GM18909 (cell line): ENCODE measurements at regions not wholly inside any gene's neighbourhood (a gene's known extent, or its start where the extent isn't known, plus 50 kb on each side); places are given as distances from the start of the nearest gene placed in this dataset.

ENCODE experiments used
- ATAC-seq: cut with Tn5 transposase; IDR thresholded peaks from one replicate; pipeline ENCODE4 v1.9.1; 2021; ENCODE audit warnings: mild to moderate bottlenecking; ENCODE audit not compliant: unreplicated experiment, poor library complexity

DNA sequence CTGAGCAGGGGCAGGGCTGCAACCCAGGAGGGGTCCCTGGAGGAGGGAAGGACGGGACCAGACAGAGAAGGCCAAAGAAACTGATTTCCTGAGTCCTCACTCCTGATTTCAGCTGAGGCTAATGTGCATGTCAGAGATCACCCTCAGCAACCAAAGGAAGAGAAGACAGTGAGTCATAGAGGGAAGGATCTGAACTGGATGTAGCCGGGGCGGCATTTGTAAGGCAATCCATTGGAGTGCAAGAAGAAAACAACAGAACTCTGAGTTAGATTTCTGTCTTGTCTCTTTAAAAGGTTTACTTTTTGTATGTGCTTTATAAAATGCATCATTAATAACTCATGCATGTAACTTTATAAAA lies 105.3 kb upstream of the AGBL1 start:
- ATAC-seq: no peak

DNA sequence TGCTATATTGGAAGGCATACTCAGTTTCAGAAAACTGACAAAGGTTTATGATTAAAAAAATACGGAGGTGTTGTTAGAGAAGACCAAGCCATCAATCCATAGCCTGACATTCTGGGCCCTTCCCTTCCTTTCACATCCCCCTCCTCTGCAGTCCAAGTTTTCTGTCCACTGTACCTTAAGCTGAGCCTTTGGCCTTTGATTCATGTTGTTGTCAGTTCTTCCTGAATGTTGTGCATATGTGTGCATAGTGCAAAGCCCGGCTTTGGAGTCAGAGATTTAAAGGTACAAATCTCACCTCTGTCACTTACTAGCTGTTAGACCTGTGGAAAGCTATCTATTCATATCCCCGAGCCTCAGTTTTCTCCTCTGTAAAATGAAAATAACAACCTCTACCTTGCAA lies 104.9 kb upstream of the AGBL1 start:
- ATAC-seq: no peak

DNA sequence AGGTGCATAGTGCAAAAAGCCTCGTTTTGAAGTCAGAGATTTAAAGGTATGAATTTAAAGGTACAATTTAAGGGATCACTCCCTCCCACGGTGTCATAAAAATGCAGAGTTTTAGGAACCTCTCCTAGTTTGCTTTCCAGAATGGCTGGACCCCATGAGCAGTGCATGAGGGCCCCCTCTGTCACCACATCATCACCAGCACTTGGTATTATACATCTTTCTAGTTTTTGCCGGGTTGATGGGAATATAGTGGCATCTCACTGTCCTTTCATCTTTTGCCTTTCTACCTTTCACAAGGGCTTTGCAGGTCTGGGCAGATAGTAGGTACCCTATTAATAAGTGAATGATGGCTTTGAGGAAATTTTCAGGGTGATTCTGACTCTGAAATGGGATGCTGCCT lies 103.6 kb upstream of the AGBL1 start:
- no peak for ATAC-seq

DNA sequence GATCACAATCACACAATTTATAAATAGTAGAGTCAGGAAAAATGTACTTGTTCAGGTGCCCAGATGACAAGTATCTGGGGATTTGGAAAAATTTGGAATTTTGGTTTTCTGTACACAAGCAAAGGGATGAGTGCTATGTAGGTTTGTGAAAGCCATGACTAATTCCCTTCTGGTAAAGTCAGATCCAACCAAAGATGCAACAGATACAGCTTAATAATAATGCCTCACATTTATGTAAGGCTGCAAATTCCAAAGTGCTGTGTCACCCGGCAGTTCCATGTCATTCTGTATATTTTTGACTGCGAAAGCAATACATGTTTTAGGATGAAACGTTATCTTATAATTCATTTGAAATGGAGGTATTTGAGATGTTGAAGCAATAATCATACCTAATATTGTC lies 102.7 kb upstream of the AGBL1 start:
- no peak for ATAC-seq

DNA sequence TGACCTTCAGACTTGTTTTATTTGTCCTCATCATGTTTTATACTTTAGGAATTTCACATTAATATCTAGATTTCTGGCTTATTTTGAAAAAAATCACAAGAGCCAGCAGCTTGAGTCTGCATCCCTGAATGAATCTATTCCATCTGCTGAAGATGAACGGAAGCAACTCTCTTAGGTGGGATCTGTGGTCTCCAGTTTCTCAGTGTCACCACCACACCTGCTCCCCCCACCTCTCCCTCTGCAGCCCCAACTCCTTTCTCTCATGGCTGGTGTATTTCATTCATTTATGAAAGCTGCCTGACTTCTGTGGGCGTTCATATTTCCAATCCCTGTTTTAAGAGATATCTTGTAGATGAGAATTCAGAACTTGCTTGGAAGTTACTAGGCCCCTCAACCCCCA lies 102.1 kb upstream of the AGBL1 start:
- no peak for ATAC-seq

DNA sequence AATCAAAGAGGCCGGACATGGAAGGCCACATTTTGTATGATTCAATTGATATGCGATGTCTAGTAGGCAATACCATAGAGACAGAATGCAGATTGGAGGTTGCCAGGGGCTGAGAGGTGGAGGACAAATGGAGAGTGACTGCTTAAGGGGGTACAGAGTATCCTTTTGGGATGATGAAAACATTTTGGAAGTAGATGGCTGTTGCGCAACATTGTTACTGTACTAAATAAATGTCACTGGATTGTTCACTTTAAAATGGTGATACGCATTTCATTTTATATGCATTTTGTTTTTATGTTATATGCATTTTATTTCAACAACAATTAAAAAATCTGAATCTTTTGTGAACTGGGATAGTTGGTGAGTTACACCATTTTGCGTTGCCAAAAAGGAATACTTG lies 99.7 kb upstream of the AGBL1 start:
- no peak for ATAC-seq

DNA sequence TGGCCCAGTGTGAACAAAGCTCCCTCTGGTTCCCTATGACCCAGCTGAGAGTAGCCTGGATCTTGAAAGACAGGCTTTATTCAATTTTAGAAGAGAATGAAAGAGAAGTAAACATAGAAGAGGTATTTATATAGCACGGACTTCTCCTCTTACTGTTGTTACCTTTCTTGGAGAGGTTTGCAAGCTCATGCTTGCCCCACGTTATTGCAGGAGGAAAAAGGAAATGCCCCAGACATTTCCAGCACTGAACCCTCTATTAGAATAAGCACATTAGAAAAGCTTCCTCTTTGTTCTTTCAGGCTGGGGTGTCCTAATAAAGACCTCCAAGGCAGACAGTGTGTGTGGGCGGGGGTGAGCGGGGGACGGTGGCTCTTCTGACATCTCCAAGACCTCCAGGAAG lies 98.7 kb upstream of the AGBL1 start:
- ATAC-seq: no peak

DNA sequence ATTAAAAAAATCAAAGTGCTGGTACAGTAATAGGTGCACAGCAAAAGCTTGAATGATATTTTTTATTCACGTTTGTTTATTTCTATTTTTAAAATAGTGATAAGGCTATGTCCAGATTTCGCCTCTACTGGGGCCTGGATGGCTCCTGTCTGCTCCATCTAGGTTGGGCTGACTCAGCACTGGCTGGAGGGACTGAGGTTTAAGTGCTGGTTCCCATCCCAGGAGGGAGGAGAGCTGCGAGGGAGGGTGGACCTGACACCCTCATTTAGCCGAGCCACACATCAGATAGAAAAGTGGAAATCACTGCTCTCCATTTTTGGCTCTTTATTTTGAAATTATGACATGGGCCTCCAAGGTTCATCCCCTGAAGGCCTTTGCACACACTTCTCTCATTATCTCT lies 95.4 kb upstream of the AGBL1 start:
- no peak for ATAC-seq

DNA sequence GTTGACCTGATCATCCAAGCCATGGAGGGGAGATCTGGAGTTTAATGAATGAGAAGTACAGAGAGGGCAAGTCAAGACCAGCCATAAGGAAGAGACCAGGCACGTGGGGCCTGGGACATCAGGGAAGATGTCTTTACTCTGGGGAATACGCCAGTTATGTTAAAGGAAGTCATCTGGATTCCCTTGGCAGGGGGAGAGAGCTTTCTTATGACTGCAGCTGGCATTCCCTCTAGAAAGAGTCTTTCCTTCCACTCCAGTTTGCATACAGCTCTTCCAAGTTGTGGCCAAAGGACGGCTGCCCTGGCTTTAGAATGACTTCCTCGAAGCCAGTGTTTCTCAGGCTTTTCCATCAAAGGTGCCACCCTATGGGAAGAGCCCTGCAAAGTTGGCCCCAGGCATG lies 93.6 kb upstream of the AGBL1 start:
- ATAC-seq: no peak

DNA sequence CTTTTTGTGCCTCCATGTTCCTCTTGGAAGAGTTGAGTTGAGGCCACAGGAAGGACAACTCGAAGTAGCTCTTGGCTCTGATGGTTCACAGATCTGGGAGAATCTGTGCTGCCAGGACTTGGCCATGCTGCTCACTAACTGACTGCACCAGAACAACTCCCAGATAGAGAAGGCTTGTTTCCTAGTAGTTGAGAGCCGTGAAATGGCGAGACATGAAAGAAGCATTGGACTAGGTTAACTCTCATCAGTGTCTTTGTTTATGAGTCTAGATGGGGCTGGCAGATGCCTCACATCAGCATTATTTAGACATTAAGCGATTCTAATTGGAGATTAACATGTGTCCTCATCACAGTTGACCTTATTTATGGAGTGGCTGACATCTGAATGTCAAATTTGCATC lies 92.9 kb upstream of the AGBL1 start:
- ATAC-seq: no peak

DNA sequence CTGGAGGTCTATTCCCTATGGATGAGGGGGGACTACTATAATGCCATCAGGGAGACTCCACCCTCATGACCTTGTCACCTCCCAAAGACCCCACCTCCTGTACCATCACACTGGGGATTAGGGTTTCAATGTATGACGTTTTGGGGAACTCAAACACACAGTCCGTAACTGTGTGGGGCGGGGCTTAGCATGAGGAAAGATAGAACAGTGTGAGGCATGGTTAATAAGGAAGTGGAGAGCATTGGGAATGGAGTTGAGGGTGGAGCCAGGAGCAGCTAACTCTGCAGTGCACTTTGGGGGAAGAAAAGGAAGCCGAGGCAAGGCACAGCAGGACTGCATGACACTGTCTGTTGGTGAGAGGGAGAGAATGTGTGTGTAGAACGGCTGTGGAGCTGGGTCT lies 90.9 kb upstream of the AGBL1 start:
- ATAC-seq: no peak

DNA sequence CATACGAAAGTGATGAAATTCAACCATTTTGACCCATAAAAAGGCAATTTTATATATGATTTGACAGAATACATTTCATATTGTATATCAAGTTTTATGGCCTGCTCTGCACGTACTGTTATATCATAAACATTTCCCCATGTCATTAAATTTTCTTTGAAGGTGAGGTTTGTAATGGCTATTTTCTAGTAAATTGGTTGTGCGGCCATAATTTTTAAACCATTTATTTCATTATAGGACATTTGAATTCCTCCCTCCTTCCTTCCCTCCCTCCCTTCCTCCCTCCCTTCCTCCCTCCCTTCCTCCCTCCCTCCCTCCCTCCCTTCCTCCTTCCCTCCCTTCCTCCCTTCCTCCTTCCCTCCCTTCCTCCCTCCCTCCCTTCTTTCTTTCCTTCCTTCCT lies 87.4 kb upstream of the AGBL1 start:
- no peak for ATAC-seq

DNA sequence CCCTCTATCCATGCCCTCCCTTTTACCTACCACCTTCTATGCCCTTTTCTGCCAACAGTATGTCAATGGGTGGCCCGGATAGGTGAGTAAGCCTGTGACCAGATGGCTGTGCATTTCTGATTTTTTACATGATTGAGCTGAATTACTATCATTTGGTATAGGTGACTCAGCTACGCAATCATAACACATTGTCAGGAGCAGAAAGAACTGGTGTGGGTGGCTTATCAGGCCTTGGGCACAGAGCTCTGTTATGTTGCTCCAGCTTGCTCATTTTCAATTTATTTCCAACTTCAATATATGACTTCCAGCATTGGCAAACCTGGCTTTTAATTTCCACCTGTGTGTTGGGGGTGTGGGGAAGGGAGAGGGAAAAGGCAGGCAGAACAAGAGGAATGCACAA lies 86.6 kb upstream of the AGBL1 start:
- ATAC-seq: no peak

DNA sequence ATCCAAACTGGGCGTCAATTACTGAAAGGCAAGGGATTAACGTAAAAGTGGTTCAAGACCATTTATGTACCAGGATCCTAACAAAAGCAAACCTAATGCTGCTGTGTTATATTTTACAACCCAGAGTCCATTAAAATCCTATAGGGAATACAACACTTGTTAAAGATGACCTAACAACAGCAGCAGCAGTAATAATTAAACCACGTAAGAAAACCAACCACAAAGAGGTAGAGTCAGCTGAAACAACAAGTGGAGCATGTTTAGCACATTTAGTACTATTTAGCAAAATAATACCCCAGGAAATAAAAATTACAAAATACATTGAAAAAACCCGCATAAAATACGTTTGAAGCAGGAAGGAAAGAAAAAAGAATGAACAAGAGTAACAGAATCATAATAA lies 82.1 kb upstream of the AGBL1 start:
- ATAC-seq: no peak

DNA sequence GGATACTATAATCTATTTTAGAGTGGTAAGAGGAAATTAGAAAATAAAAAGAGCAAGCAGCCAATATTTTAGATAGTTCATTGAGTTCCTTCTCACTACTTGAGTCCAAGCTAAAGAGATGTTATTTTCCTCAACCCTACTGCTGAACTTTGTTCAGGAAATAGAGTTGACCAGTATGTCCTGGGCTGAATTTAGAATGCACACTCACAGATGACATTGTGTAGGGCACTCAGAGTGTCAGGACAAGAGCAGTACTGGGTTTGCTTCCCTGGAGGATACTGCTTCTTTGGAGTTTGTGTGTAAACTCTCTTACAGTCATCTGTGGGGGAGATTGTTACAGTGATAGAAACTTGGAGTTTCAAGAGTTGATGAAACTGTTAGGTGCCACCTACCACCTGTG lies 80.0 kb upstream of the AGBL1 start:
- no peak for ATAC-seq

DNA sequence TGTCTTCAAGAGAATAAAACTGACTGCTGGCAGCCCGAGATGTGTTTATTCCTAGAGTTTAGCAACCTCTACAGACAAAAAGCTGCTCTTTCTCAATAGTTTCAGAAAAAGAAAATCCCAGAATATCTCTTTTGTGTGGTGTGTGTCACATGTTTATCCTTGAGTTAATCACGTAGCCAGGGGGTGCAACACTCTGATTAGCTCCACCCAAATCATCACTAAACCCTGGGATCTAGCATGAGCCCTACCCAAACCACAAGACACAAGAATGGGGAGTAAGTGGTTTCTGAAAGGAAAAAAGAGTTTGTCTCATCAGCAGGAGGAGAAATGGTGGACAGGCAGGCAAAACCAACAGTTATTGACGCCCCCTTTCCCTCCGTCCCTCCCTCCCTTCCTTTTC lies 78.5 kb upstream of the AGBL1 start:
- no peak for ATAC-seq

DNA sequence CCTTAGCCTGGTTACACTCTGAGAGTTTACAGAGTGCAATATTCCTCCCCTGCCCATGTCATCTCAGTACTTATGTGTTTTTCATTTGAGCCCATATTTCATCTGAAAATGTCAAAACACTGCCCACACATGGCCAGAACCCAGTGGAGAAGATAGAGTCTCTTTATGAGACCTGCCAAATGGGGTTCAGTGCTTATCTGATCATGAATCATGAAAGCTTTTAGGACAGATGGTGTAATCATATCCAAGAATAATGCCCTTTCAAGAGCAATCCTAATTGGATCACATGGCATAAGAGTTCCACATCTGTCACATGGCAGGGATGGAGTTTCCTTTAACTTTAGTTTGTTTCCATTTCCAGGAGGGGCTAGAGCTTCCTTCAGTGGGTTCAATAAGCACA lies 77.2 kb upstream of the AGBL1 start:
- no peak for ATAC-seq

DNA sequence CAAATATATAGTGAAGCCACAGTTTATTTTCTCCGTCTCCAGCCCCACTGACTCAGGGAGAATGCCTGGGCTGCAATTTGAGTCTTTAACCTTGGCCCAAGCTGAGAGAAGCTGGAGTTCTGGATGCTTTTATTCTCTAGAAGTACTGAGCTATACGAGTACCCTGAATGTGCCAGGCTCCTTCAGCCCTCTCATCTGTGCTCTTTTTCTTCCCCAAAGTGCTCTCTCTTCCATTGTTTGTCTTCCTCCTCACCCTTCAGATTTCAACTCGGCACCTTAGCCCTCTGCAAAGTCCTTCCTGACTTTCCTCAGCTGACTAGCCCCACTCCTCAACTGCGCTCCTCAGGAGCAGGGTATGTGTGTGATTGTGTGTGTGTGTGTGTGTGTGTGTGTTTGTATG lies 75.6 kb upstream of the AGBL1 start:
- ATAC-seq: no peak

DNA sequence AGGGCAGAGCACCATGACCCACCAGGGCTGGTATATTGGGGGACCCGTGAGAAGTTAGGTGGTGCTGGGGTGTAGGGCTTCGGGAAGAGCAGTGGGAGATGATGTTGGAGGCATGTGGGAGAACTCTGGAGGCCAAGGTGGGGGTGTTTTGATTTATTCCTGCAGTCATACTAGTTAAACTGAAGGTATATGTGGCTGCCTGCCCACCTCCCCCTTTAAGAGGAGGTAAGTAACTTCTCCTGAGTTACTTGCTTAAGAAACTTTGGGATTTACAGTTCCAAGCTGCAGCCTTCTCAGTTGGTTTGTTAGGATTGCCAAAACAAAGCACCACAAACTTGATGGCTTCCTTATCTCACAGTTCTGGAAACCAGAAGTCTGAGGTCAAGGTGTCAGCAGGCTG lies 73.1 kb upstream of the AGBL1 start:
- ATAC-seq: no peak

DNA sequence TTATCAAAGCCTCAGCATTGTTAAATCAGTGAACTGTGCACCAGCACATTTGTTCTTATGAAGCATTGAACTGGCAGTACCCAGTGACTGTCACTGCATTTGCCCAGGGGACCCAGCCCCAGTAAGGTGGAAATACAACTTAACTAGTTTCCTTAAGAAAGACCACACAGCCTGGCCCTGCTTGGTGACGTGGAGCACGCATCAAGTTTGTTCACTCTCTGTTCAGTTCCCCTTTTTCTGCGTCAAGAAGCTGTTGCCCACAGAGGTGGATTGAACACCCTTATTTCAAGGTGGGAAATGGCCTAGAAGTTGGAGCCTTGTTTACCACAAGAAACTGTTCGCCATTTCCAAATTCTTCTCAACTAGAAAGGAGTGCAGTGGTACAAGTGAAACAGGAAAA lies 69.9 kb upstream of the AGBL1 start:
- no peak for ATAC-seq

DNA sequence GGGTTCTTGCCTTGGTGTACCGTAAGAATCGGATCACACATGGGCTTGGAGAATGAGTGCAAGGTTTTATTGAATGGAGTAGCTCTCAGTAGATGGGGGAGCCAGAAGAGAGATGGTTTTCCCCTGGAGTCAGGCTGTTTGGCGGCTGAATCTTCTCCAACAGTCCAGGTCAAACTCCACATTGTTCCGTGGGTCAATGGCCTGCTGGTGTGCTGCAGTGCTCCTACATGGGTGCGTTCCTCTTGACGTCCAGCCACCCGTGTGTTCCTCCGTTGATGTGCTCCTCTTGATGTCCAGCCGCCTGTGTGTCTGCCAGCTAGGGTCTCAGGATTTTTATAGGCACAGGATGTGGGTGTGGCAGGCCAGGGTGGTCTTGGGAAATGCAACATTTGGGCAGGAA lies 69.3 kb upstream of the AGBL1 start:
- no peak for ATAC-seq

DNA sequence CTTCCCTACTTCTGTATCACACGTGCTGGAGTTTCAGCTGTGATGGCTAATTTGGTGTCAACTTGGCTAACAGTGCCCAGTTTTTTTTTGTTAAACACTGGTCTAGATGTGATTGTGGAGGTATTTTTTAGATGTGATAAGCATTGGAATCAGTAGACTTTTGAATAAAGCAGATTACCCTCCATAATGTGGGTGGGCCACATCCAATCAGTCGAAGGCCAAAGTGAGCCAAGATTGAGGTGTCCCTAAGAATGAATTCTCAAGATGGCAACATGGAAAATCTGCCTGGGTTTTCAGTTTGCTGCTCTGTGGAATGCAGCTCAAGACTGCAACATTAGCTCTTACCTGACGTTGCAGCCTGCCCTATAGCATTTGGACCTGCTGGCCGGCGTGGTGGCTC lies 68.8 kb upstream of the AGBL1 start:
- no peak for ATAC-seq

DNA sequence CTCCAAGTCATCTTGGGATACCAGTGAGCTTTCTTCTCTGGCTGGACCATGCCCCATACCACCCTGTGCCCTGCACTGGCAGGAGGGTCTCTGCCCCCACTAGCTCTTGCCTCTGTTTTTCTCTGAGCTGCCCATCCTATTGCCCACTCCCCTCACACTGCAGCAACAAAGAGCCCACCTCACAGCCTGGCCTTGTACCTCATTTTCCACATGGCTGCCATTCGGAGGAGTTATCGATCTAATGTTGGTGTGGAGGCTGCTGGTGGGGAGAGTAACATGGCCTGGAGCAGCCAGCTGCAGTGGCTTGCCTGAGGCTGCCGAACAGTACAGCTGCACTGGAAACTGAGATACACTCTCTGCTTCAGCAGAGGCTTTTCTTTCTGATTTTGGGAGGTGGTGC lies 65.7 kb upstream of the AGBL1 start:
- ATAC-seq: no peak

DNA sequence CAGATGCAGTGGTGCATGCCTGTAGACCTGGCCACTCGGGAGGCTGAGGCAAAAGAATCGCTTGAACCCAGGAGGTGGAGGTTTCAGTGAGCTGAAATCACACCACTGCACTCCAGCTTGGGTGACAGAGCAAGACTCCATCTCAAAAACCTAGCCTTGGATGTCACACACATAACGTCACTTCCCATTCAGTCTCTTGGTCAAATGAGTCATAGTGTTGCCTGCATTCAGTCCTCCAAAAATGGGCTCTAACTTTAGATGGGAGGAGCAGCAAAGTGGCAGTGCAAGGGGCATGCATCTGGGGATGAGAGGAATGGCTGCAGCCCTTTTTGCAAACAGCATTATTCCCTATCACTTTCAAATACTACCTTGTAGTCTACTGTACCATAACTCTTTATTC lies 62.9 kb upstream of the AGBL1 start:
- ATAC-seq: no peak
